HepG2 (cell line): ENCODE measurements at regions not wholly inside any gene's neighbourhood (a gene's known extent, or its start where the extent isn't known, plus 50 kb on each side); places are given as distances from the start of the nearest gene placed in this dataset.

Source experiments
- ATAC-seq: fragments of 200-7000 bp; cut with Tn5 transposase; 3 replicates; pipeline ENCODE4 v1.9.1; 2020; ENCODE audit warnings: mild to moderate bottlenecking, moderate library complexity
- BruUV-seq: library from RNA; stranded (reverse); fragments of 400-500 nt; replicated peaks from 2 replicates; lab custom pipeline; 2021; lab: Mats Ljungman, UMichigan
- CTCF ChIA-PET: fragments of 300-600 bp; formaldehyde crosslinking; extraction: SDS; loops from one replicate; lab custom pipeline; 2021; ENCODE audit warnings: low total read pairs, inconsistent platforms, low intra/inter-chr PET ratio; lab: Yijun Ruan, JAX
- POLR2A ChIA-PET: fragments of 350-600 bp; sonication (Branson Sonifier 250); formaldehyde crosslinking; loops from one replicate; lab custom pipeline; 2020; ENCODE audit warnings: antibody characterized with exemption, inconsistent platforms; lab: Yijun Ruan, JAX
- DNase-seq: peaks from one replicate; pipeline ENCODE4 v3.0.0-alpha.2; 2015; ENCODE audit warnings: low spot score
- FAIRE-seq: peaks from 3 replicates; lab custom pipeline; 2011; peaks lifted over from hg19 to GRCh38; lab: Jason Lieb, UNC
- H2AFZ ChIP-seq: one replicate; pipeline ENCODE4 v1.6.1; 2011; ENCODE audit warnings: low read length, inconsistent platforms
- H3K27ac ChIP-seq: fragments of 300-600 bp; 3 replicates; pipeline ENCODE4 v1.8.0; 2011; ENCODE audit warnings: mixed run types, mild to moderate bottlenecking, mixed read lengths, low read length, inconsistent platforms; ENCODE audit not compliant: insufficient read depth; ENCODE audit errors: extremely low read length
- H3K27me3 ChIP-seq, 2 experiments: fragments of 200-600 bp in 1 of 2; 2 replicates in 1 of 2; 3 replicates in 1 of 2; pipeline versions ENCODE4 v1.6.0 to v1.8.0; 2011; ENCODE audit warnings: low read length in 2 of 2, mild to moderate bottlenecking in 2 of 2, moderate library complexity in 2 of 2, inconsistent platforms in 1 of 2; ENCODE audit not compliant: insufficient read depth in 2 of 2, control insufficient read depth in 1 of 2
- H3K36me3 ChIP-seq, 2 experiments: fragments of 200-600 bp in 1 of 2; replicated peaks in 1 of 2; 2 replicates in 1 of 2; 3 replicates in 1 of 2; pipeline versions ENCODE4 v1.5.1 to v1.8.0; 2011; ENCODE audit warnings: low read length in 2 of 2, inconsistent platforms in 1 of 2; ENCODE audit not compliant: insufficient read depth in 2 of 2, control insufficient read depth in 1 of 2
- H3K4me1 ChIP-seq: 2 replicates; pipeline ENCODE4 v1.5.1; 2012; ENCODE audit warnings: low read length, inconsistent platforms; ENCODE audit not compliant: insufficient read depth
- H3K4me2 ChIP-seq: 2 replicates; pipeline ENCODE4 v1.6.0; 2011; ENCODE audit warnings: low read depth, low read length, inconsistent platforms
- H3K4me3 ChIP-seq, 3 experiments: fragments of 200-600 bp in 1 of 3; sonication (generic), shearing (Covaris generic) in 1 of 3; replicated peaks in 1 of 3; 2 replicates each; pipeline ENCODE4 v1.5.1; 2011 to 2016; ENCODE audit warnings: low read length in 3 of 3, inconsistent platforms in 2 of 3, low read depth in 2 of 3, mild to moderate bottlenecking in 2 of 3, control low read depth in 1 of 3, mixed read lengths in 1 of 3; ENCODE audit not compliant: insufficient read depth in 1 of 3
- H3K79me2 ChIP-seq: one replicate; pipeline ENCODE4 v1.6.1; 2011; ENCODE audit warnings: low read length, inconsistent platforms; ENCODE audit not compliant: insufficient read depth
- H3K9ac ChIP-seq: 2 replicates; pipeline ENCODE4 v1.6.0; 2011; ENCODE audit warnings: mild to moderate bottlenecking, low read depth, low read length, inconsistent platforms; ENCODE audit not compliant: insufficient read depth
- H3K9me3 ChIP-seq: 2 replicates; pipeline ENCODE4 v1.5.1; 2012; ENCODE audit warnings: mild to moderate bottlenecking, low read length
- H4K20me1 ChIP-seq: 2 replicates; pipeline ENCODE4 v1.6.0; 2011; ENCODE audit warnings: inconsistent platforms, mild to moderate bottlenecking, low read length, moderate library complexity; ENCODE audit not compliant: insufficient read depth
- BHLHE40 ChIP-seq: IDR thresholded peaks from 2 replicates; pipeline ENCODE4 v1.6.1; 2011; ENCODE audit warnings: low read length, improper control_type of control experiment
- CC2D1A ChIP-seq: sonication (generic); formaldehyde crosslinking; IDR thresholded peaks from 2 replicates; pipeline ENCODE4 v1.8.1; 2023; ENCODE audit warnings: mild to moderate bottlenecking, missing genetic modification reagents
- GPN1 ChIP-seq: sonication (generic); formaldehyde crosslinking; IDR thresholded peaks from 2 replicates; pipeline ENCODE4 v1.5.1; 2020; ENCODE audit warnings: missing genetic modification reagents, borderline replicate concordance
- HDAC2 ChIP-seq: sonication (generic); formaldehyde crosslinking; IDR thresholded peaks from 2 replicates; pipeline ENCODE4 v1.4.0; 2020; ENCODE audit warnings: missing genetic modification reagents
- MAFG ChIP-seq: sonication (generic); formaldehyde crosslinking; IDR thresholded peaks from 2 replicates; pipeline ENCODE4 v1.5.1; 2020; ENCODE audit warnings: mild to moderate bottlenecking, missing genetic modification reagents
- ZNF232 ChIP-seq: sonication (generic); formaldehyde crosslinking; IDR thresholded peaks from 2 replicates; pipeline ENCODE4 v1.4.0; 2020; ENCODE audit warnings: missing genetic modification reagents, borderline replicate concordance
- WGBS: methylation state at CpG from one replicate; pipeline ENCODE4 v1.1.6; 2017; ENCODE audit warnings: low lambda C conversion rate; 5-methylcytosine and 5-hydroxymethylcytosine counted together
- in situ Hi-C: cut with HindIII; loops from 2 replicates; pipeline ENCODE4 v1.10.0; 2017; ENCODE audit warnings: low pct_unique_long_range_greater_than_20kb; ENCODE audit not compliant: extremely low pct_ligation_motif_present
- intact Hi-C: fragments of 100-400 bp; cut with micrococcal nuclease; formaldehyde crosslinking; loops from one replicate; pipeline ENCODE4 v1.10.0; 2022; ENCODE audit not compliant: unreplicated experiment
- TF ChIP-seq, protein P1 (sequence below): sonication (generic); formaldehyde crosslinking; IDR thresholded peaks from 2 replicates; pipeline ENCODE4 v1.4.0; 2020; ENCODE audit warnings: mild to moderate bottlenecking, missing genetic modification reagents, borderline replicate concordance

DNA sequence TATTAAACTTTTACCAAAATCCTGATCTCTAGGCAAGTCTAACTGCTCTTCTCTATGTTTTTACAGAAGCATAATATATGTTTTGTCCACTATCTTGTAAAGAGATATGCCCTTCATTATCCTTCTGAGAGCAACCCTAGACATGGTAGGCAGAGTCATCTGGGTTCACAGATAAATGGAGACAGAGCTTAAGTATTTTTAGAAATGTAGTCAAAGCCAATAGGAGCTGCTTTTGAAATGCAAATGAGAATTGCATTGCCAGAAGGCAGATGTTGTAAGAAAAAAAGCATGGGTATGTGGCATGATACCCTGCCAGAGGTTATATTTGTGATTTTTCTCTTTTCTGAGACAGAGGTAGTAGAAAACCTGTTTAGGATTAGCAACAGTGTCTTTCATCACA, 964.8 kb downstream of the SORCS3 start:
- Histone ChIP-seq H3K4me3 (no peak overlapping the region), H3K27me3 (no peaks in the 10 kb centered on the region), H3K4me2 (no peak overlapping the region), H3K9ac (no peak overlapping the region), H4K20me1 (no peaks in the 10 kb centered on the region), H3K27ac (no peak overlapping the region), H3K36me3 (no peaks in the 10 kb centered on the region), H3K9me3 (peaks cover 69% of the 10 kb centered on the region), H2AFZ (no peak overlapping the region), H3K4me1 (no peaks in the 10 kb centered on the region), H3K79me2 (no peaks in the 10 kb centered on the region)
- DNase-seq: no peak
- ChIA-PET POLR2A (no interaction called here), CTCF (no interaction called here)
- no peak for TF ChIP-seq GPN1 (CRISPR knock-in tag)
- TF ChIP-seq, protein P1, sequence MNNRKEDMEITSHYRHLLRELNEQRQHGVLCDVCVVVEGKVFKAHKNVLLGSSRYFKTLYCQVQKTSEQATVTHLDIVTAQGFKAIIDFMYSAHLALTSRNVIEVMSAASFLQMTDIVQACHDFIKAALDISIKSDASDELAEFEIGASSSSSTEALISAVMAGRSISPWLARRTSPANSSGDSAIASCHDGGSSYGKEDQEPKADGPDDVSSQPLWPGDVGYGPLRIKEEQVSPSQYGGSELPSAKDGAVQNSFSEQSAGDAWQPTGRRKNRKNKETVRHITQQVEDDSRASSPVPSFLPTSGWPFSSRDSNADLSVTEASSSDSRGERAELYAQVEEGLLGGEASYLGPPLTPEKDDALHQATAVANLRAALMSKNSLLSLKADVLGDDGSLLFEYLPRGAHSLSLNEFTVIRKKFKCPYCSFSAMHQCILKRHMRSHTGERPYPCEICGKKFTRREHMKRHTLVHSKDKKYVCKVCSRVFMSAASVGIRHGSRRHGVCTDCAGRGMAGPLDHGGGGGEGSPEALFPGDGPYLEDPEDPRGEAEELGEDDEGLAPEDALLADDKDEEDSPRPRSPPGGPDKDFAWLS (CRISPR knock-in tag): no peak
- TF ChIP-seq CC2D1A: no peak
- no peak for ATAC-seq
- in situ Hi-C loops: no loop called here
- intact Hi-C loops: no loop called here
- BruUV-seq: no TSS peak
- no peak for FAIRE-seq

DNA sequence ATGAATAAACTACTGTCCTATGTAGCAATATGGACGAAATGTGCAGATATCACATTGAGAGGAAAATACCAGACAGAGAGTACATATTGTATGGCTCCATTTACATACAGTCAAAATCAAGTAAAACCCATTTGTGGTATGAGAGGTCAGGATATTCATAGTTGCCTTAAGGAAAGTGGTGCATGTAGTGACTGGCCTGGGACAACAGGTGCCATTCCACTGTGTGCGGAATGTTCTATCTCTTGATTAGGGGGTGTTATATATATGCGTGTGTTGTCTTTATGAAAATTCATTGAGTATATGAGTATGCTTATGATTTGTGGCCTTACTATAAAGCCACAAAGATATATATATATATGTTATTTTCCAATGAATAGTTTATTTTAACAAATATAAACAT, 964.0 kb downstream of the SORCS3 start:
- in situ Hi-C loops (no loop called here), intact Hi-C loops (no loop called here)
- WGBS: 63% methylated on average over 3 of the region's 3 CpGs
- no peak overlapping the region for H3K4me2 ChIP-seq
- H3K79me2 ChIP-seq: no peaks in the 10 kb centered on the region
- no peak overlapping the region for H3K4me3 ChIP-seq
- no peak overlapping the region for H3K27ac ChIP-seq
- H3K27me3 ChIP-seq: no peaks in the 10 kb centered on the region
- no peaks in the 10 kb centered on the region for H3K4me1 ChIP-seq
- no TSS peak for BruUV-seq
- TF ChIP-seq HDAC2 (CRISPR knock-in tag) (no peak), ZNF232 (CRISPR knock-in tag) (no peak), MAFG (CRISPR knock-in tag) (no peak), BHLHE40 (no peak)
- ChIA-PET POLR2A (no interaction called here), CTCF (no interaction called here)
- ATAC-seq: no peak
- no peaks in the 10 kb centered on the region for H4K20me1 ChIP-seq
- no peaks in the 10 kb centered on the region for H3K36me3 ChIP-seq
- H2AFZ ChIP-seq: no peak overlapping the region
- peaks cover 63% of the 10 kb centered on the region for H3K9me3 ChIP-seq
- H3K9ac ChIP-seq: no peak overlapping the region
- DNase-seq: no peak
- no peak for FAIRE-seq
